Ovary (tissue), 7 donors: ENCODE measurements at regions not wholly inside any gene's neighbourhood (a gene's known extent, or its start where the extent isn't known, plus 50 kb on each side); places are given as distances from the start of the nearest gene placed in this dataset.

ENCODE experiments used
- DNase-seq, 5 donors: peaks; one replicate each; pipeline ENCODE4 v3.0.0-alpha.2; 2019 to 2020
- H3K27ac ChIP-seq, 2 donors: fragments of 200-600 bp; one replicate each; pipeline versions ENCODE4 v1.5.1 to v1.8.0; 2019 to 2022
- H3K27me3 ChIP-seq: fragments of 200-600 bp; one replicate; pipeline ENCODE4 v1.8.0; 2022
- H3K36me3 ChIP-seq: fragments of 200-600 bp; sonication (generic); one replicate; pipeline ENCODE4 v1.5.1; 2019
- H3K4me1 ChIP-seq: one replicate; pipeline ENCODE4 v1.8.1; 2013; ENCODE audit warnings: mild to moderate bottlenecking, moderate library complexity; ENCODE audit not compliant: insufficient read depth
- H3K4me3 ChIP-seq: fragments of 200-600 bp; sonication (generic); one replicate; pipeline ENCODE4 v1.5.1; 2017
- H3K9me3 ChIP-seq, 2 donors: fragments of 200-600 bp in 1 of 2; sonication (generic) in 1 of 2; one replicate each; pipeline versions ENCODE4 v1.5.1 to v1.8.1; 2013 to 2019; ENCODE audit warnings: mild to moderate bottlenecking in 1 of 2, moderate library complexity in 1 of 2
- CTCF ChIP-seq, 3 donors: fragments of 450-650 bp in 2 of 3; fragments of 200-600 bp in 1 of 3; IDR thresholded peaks; one replicate each; pipeline versions ENCODE4 v1.5.1 to v1.8.0; 2016 to 2022; ENCODE audit warnings: antibody characterized with exemption in 3 of 3, mild to moderate bottlenecking in 1 of 3
- EP300 ChIP-seq: sonication (generic); formaldehyde crosslinking; IDR thresholded peaks from one replicate; pipeline ENCODE4 v1.6.1; 2017; ENCODE audit warnings: antibody characterized with exemption
- POLR2A ChIP-seq: fragments of 450-650 bp; IDR thresholded peaks from one replicate; pipeline ENCODE4 v1.6.1; 2017; ENCODE audit warnings: antibody characterized with exemption, mild to moderate bottlenecking, moderate library complexity
- WGBS, 3 donors: extraction: QIAGEN DNeasy Blood & Tissue Kit in 1 of 3; methylation state at CpG; one replicate each; pipeline versions ENCODE4 v1.1.5 to v1.1.7; 2013 to 2017; 5-methylcytosine and 5-hydroxymethylcytosine counted together
- intact Hi-C, 4 donors: fragments of 100-400 bp; cut with DNase I; formaldehyde crosslinking; loops; one replicate each; pipeline versions ENCODE4 v1.11.0 to v1.15.1; 2022 to 2023
- donor health status: DM: no; HTN: no; CAD: no; lungs with moderate emphysema.
- donor health status: DM: no; HTN: no; CAD: no.
- donor health status: Bipolar disorder and iron deficiency.
- donor health status: DM: no; HTN: no; CAD: no.
- donor health status: DM: yes; HTN: yes; CAD: no.

GRCh38 chr3:109804697-109805096, 467.4 kb upstream of the DPPA4 start:
- WGBS, 3 donors: 78 to 96% (median 95%) methylated on average over 1 of the region's 1 CpG
- Histone ChIP-seq H3K9me3 (no peaks in the 10 kb centered on the region), H3K27me3 (no peaks in the 10 kb centered on the region)

GRCh38 chr3:109806929-109807328, 469.6 kb upstream of the DPPA4 start:
- WGBS, 3 donors: 66 to 73% (median 72%) methylated on average over 4 of the region's 4 CpGs
- Histone ChIP-seq H3K4me3 (no peak overlapping the region), H3K36me3 (no peaks in the 10 kb centered on the region), H3K4me1 (no peaks in the 10 kb centered on the region), H3K27ac (no peak overlapping the region), H3K27me3 (no peaks in the 10 kb centered on the region), H3K9me3 (no peaks in the 10 kb centered on the region)
- no peak for DNase-seq
- no peak for TF ChIP-seq POLR2A
- TF ChIP-seq CTCF (IDR thresholded peaks at IDR 0.05): no peak
- no peak for TF ChIP-seq EP300
- intact Hi-C loops: no loop called here

More at GRCh38 chr3:109804697-109805096, 467.4 kb upstream of the DPPA4 start:
- Histone ChIP-seq H3K4me1 (no peaks in the 10 kb centered on the region), H3K36me3 (no peaks in the 10 kb centered on the region), H3K4me3 (no peak overlapping the region), H3K27ac (no peak overlapping the region)
- TF ChIP-seq EP300 (no peak), CTCF (IDR thresholded peaks at IDR 0.05) (no peak), POLR2A (no peak)
- intact Hi-C loops: no loop called here
- DNase-seq: no peak

- TF ChIP-seq CTCF (IDR thresholded peaks at IDR 0.05) (no peak), POLR2A (no peak), EP300 (no peak)
- no peaks in the 10 kb centered on the region for H3K27me3 ChIP-seq
- no peaks in the 10 kb centered on the region for H3K36me3 ChIP-seq
- WGBS, 3 donors: 91 to 95% (median 92%) methylated on average over 3 of the region's 3 CpGs
- no peak for DNase-seq
- no peaks in the 10 kb centered on the region for H3K4me1 ChIP-seq
- intact Hi-C loops: no loop called here
- H3K27ac ChIP-seq: no peak overlapping the region
- H3K9me3 ChIP-seq: no peaks in the 10 kb centered on the region
- H3K4me3 ChIP-seq: no peak overlapping the region
These were observed 472.2 kb upstream of the DPPA4 start for GRCh38 chr3:109809513-109809912.

- WGBS, 3 donors: 22 to 83% (median 63%) methylated on average over 3 of the region's 3 CpGs
- TF ChIP-seq EP300 (no peak), POLR2A (no peak), CTCF (IDR thresholded peaks at IDR 0.05) (no peak)
- Histone ChIP-seq H3K9me3 (no peaks in the 10 kb centered on the region), H3K4me3 (no peak overlapping the region), H3K27me3 (no peaks in the 10 kb centered on the region), H3K4me1 (no peaks in the 10 kb centered on the region), H3K27ac (no peak overlapping the region), H3K36me3 (no peaks in the 10 kb centered on the region)
- intact Hi-C loops: no loop called here
- no peak for DNase-seq
These were observed 480.7 kb upstream of the DPPA4 start for GRCh38 chr3:109818081-109818480.

- H3K9me3 ChIP-seq: no peaks in the 10 kb centered on the region
- intact Hi-C loops: no loop called here
- no peaks in the 10 kb centered on the region for H3K4me1 ChIP-seq
- 39 to 55% (median 48%) methylated on average over 6 of the region's 6 CpGs for WGBS, 3 donors
- H3K27me3 ChIP-seq: no peaks in the 10 kb centered on the region
- no peak for DNase-seq
- TF ChIP-seq EP300 (no peak), CTCF (IDR thresholded peaks at IDR 0.05) (no peak), POLR2A (no peak)
- no peak overlapping the region for H3K4me3 ChIP-seq
- H3K27ac ChIP-seq: no peak overlapping the region
- no peaks in the 10 kb centered on the region for H3K36me3 ChIP-seq
These were observed 482.4 kb upstream of the DPPA4 start for GRCh38 chr3:109819734-109820133.
